HepG2 (cell line): ENCODE measurements at regions not wholly inside any gene's neighbourhood (a gene's known extent, or its start where the extent isn't known, plus 50 kb on each side); places are given as distances from the start of the nearest gene placed in this dataset.

Experiments
- ATAC-seq: fragments of 200-7000 bp; cut with Tn5 transposase; 3 replicates; pipeline ENCODE4 v1.9.1; 2020; ENCODE audit warnings: mild to moderate bottlenecking, moderate library complexity
- BruUV-seq: library from RNA; stranded (reverse); fragments of 400-500 nt; replicated peaks from 2 replicates; lab custom pipeline; 2021; lab: Mats Ljungman, UMichigan
- CTCF ChIA-PET: fragments of 300-600 bp; formaldehyde crosslinking; extraction: SDS; loops from one replicate; lab custom pipeline; 2021; ENCODE audit warnings: low total read pairs, inconsistent platforms, low intra/inter-chr PET ratio; lab: Yijun Ruan, JAX
- POLR2A ChIA-PET: fragments of 350-600 bp; sonication (Branson Sonifier 250); formaldehyde crosslinking; loops from one replicate; lab custom pipeline; 2020; ENCODE audit warnings: antibody characterized with exemption, inconsistent platforms; lab: Yijun Ruan, JAX
- DNase-seq: peaks from one replicate; pipeline ENCODE4 v3.0.0-alpha.2; 2015; ENCODE audit warnings: low spot score
- FAIRE-seq: peaks from 3 replicates; lab custom pipeline; 2011; peaks lifted over from hg19 to GRCh38; lab: Jason Lieb, UNC
- H2AFZ ChIP-seq: one replicate; pipeline ENCODE4 v1.6.1; 2011; ENCODE audit warnings: low read length, inconsistent platforms
- H3K27ac ChIP-seq: fragments of 300-600 bp; 3 replicates; pipeline ENCODE4 v1.8.0; 2011; ENCODE audit warnings: mixed run types, mild to moderate bottlenecking, mixed read lengths, low read length, inconsistent platforms; ENCODE audit not compliant: insufficient read depth; ENCODE audit errors: extremely low read length
- H3K27me3 ChIP-seq, 2 experiments: fragments of 200-600 bp in 1 of 2; 2 replicates in 1 of 2; 3 replicates in 1 of 2; pipeline versions ENCODE4 v1.6.0 to v1.8.0; 2011; ENCODE audit warnings: low read length in 2 of 2, mild to moderate bottlenecking in 2 of 2, moderate library complexity in 2 of 2, inconsistent platforms in 1 of 2; ENCODE audit not compliant: insufficient read depth in 2 of 2, control insufficient read depth in 1 of 2
- H3K36me3 ChIP-seq, 2 experiments: fragments of 200-600 bp in 1 of 2; replicated peaks in 1 of 2; 2 replicates in 1 of 2; 3 replicates in 1 of 2; pipeline versions ENCODE4 v1.5.1 to v1.8.0; 2011; ENCODE audit warnings: low read length in 2 of 2, inconsistent platforms in 1 of 2; ENCODE audit not compliant: insufficient read depth in 2 of 2, control insufficient read depth in 1 of 2
- H3K4me1 ChIP-seq: 2 replicates; pipeline ENCODE4 v1.5.1; 2012; ENCODE audit warnings: low read length, inconsistent platforms; ENCODE audit not compliant: insufficient read depth
- H3K4me2 ChIP-seq: 2 replicates; pipeline ENCODE4 v1.6.0; 2011; ENCODE audit warnings: low read depth, low read length, inconsistent platforms
- H3K4me3 ChIP-seq, 3 experiments: fragments of 200-600 bp in 1 of 3; sonication (generic), shearing (Covaris generic) in 1 of 3; replicated peaks in 1 of 3; 2 replicates each; pipeline ENCODE4 v1.5.1; 2011 to 2016; ENCODE audit warnings: low read length in 3 of 3, inconsistent platforms in 2 of 3, low read depth in 2 of 3, mild to moderate bottlenecking in 2 of 3, control low read depth in 1 of 3, mixed read lengths in 1 of 3; ENCODE audit not compliant: insufficient read depth in 1 of 3
- H3K79me2 ChIP-seq: one replicate; pipeline ENCODE4 v1.6.1; 2011; ENCODE audit warnings: low read length, inconsistent platforms; ENCODE audit not compliant: insufficient read depth
- H3K9ac ChIP-seq: 2 replicates; pipeline ENCODE4 v1.6.0; 2011; ENCODE audit warnings: mild to moderate bottlenecking, low read depth, low read length, inconsistent platforms; ENCODE audit not compliant: insufficient read depth
- H3K9me3 ChIP-seq: 2 replicates; pipeline ENCODE4 v1.5.1; 2012; ENCODE audit warnings: mild to moderate bottlenecking, low read length
- H4K20me1 ChIP-seq: 2 replicates; pipeline ENCODE4 v1.6.0; 2011; ENCODE audit warnings: inconsistent platforms, mild to moderate bottlenecking, low read length, moderate library complexity; ENCODE audit not compliant: insufficient read depth
- BCL6 ChIP-seq: IDR thresholded peaks from 2 replicates; pipeline ENCODE4 v1.6.1; 2016; ENCODE audit warnings: missing genetic modification reagents, missing compliant biosample characterization
- DR1 ChIP-seq: sonication (generic); formaldehyde crosslinking; IDR thresholded peaks from 2 replicates; pipeline ENCODE4 v1.8.0; 2021; ENCODE audit warnings: mild to moderate bottlenecking, missing genetic modification reagents, inconsistent platforms
- FOXA1 ChIP-seq, 2 experiments: fragments of 450-650 bp in 1 of 2; sonication (generic) in 1 of 2; formaldehyde crosslinking in 1 of 2; IDR thresholded peaks; 2 replicates each; pipeline versions ENCODE4 v1.4.0 to v1.6.1; 2016 to 2020; ENCODE audit warnings: missing genetic modification reagents in 1 of 2
- SKI ChIP-seq: fragments of 450-650 bp; IDR thresholded peaks from one replicate; pipeline ENCODE4 v1.6.1; 2018; ENCODE audit warnings: mild to moderate bottlenecking; ENCODE audit not compliant: partially characterized antibody
- SP2 ChIP-seq: sonication (generic); formaldehyde crosslinking; IDR thresholded peaks from 2 replicates; pipeline ENCODE4 v1.5.1; 2020; ENCODE audit warnings: mild to moderate bottlenecking, missing genetic modification reagents
- TEAD3 ChIP-seq: optimal IDR thresholded peaks from 2 replicates; pipeline ENCODE3; 2016; ENCODE audit warnings: borderline replicate concordance
- TP53 ChIP-seq: sonication (generic); formaldehyde crosslinking; conservative IDR thresholded peaks from 2 replicates; pipeline ENCODE4 v1.4.0; 2020; ENCODE audit warnings: missing genetic modification reagents
- ZBTB39 ChIP-seq: sonication (generic); formaldehyde crosslinking; IDR thresholded peaks from 2 replicates; pipeline ENCODE4 v1.5.0; 2020; ENCODE audit warnings: missing genetic modification reagents
- ZSCAN21 ChIP-seq: sonication (generic); formaldehyde crosslinking; IDR thresholded peaks from 2 replicates; pipeline ENCODE4 v1.8.0; 2022; ENCODE audit warnings: mild to moderate bottlenecking, missing genetic modification reagents, moderate library complexity, borderline replicate concordance
- WGBS: methylation state at CpG from one replicate; pipeline ENCODE4 v1.1.6; 2017; ENCODE audit warnings: low lambda C conversion rate; 5-methylcytosine and 5-hydroxymethylcytosine counted together
- in situ Hi-C: cut with HindIII; loops from 2 replicates; pipeline ENCODE4 v1.10.0; 2017; ENCODE audit warnings: low pct_unique_long_range_greater_than_20kb; ENCODE audit not compliant: extremely low pct_ligation_motif_present
- intact Hi-C: fragments of 100-400 bp; cut with micrococcal nuclease; formaldehyde crosslinking; loops from one replicate; pipeline ENCODE4 v1.10.0; 2022; ENCODE audit not compliant: unreplicated experiment

- TF ChIP-seq SKI (no peak), ZSCAN21 (CRISPR knock-in tag) (no peak)
Measured at GRCh38 chr7:7051206-7051877, 131.0 kb upstream of the C1GALT1 start (continued).

- no peaks in the 10 kb centered on the region for H3K9me3 ChIP-seq
- FAIRE-seq (no peak), ATAC-seq (no peak), DNase-seq (no peak)
- H3K9ac ChIP-seq: no peak overlapping the region
- H3K27ac ChIP-seq: no peak overlapping the region
- ChIA-PET CTCF (no interaction called here), POLR2A (no interaction called here)
- H3K36me3 ChIP-seq: no peaks in the 10 kb centered on the region
- no peaks in the 10 kb centered on the region for H3K27me3 ChIP-seq
- no peaks in the 10 kb centered on the region for H4K20me1 ChIP-seq
- no peak for TF ChIP-seq TEAD3 (CRISPR knock-in tag)
- no peak for TF ChIP-seq SP2 (CRISPR knock-in tag)
- no peak for TF ChIP-seq FOXA1 (IDR thresholded peaks at IDR 0.05)
- no peak for TF ChIP-seq FOXA1 (CRISPR knock-in tag; IDR thresholded peaks at IDR 0.05)
- no peak for TF ChIP-seq ZBTB39 (CRISPR knock-in tag)
- no peak for TF ChIP-seq TP53 (CRISPR knock-in tag)
- TF ChIP-seq BCL6: no peak
- no peak for TF ChIP-seq DR1 (CRISPR knock-in tag)
- H3K4me1 ChIP-seq: no peaks in the 10 kb centered on the region
- in situ Hi-C loops (no loop called here), intact Hi-C loops (no loop called here)
- H3K79me2 ChIP-seq: no peaks in the 10 kb centered on the region
- 19% methylated on average over 8 of the region's 8 CpGs for WGBS
- no peak overlapping the region for H3K4me3 ChIP-seq
- no peak overlapping the region for H2AFZ ChIP-seq
- no peak overlapping the region for H3K4me2 ChIP-seq
- BruUV-seq: no TSS peak
Measured at GRCh38 chr7:7054252-7054830, 128.0 kb upstream of the C1GALT1 start.
